ENCODE measurements at regions not wholly inside any gene's neighbourhood (a gene's known extent, or its start where the extent isn't known, plus 50 kb on each side); places are given as distances from the start of the nearest gene placed in this dataset.

DNA sequence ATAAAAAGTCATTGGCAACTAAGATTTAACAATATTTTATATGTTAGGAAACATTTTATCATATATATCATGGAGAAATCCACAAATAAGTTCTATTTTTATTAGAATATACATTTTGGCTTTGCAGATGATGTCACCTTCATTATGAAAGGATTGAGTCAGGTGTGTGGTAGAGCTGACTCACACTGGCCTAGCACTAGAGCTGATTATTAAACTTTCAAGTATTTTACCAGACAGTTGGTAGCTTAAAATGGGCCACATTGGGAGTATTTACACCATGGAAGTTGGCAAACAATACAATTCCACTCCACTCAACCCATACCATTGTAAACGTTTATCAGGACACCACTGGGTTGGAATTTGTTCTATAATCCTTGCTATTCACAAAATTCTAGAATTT lies 1036.6 kb downstream of the TRHDE start:
- no peaks in the 10 kb centered on the region for H3K27me3 ChIP-seq (ENCODE audit: control insufficient read depth in 1 of 2, insufficient read depth in 2 of 2, low read length in 2 of 2)
- TF ChIP-seq, protein P1, sequence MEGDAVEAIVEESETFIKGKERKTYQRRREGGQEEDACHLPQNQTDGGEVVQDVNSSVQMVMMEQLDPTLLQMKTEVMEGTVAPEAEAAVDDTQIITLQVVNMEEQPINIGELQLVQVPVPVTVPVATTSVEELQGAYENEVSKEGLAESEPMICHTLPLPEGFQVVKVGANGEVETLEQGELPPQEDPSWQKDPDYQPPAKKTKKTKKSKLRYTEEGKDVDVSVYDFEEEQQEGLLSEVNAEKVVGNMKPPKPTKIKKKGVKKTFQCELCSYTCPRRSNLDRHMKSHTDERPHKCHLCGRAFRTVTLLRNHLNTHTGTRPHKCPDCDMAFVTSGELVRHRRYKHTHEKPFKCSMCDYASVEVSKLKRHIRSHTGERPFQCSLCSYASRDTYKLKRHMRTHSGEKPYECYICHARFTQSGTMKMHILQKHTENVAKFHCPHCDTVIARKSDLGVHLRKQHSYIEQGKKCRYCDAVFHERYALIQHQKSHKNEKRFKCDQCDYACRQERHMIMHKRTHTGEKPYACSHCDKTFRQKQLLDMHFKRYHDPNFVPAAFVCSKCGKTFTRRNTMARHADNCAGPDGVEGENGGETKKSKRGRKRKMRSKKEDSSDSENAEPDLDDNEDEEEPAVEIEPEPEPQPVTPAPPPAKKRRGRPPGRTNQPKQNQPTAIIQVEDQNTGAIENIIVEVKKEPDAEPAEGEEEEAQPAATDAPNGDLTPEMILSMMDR (IDR thresholded peaks at IDR 0.05), result no peak
- Mint-ChIP-seq H3K36me3 (ENCODE audit: low read depth) (no peaks in the 10 kb centered on the region), H3K27me3 (no peaks in the 10 kb centered on the region), H3K27ac (no peak overlapping the region), H3K4me1 (ENCODE audit: low read depth) (no peaks in the 10 kb centered on the region), H3K9me3 (peaks cover 8% of the 10 kb centered on the region), H3K4me3 (no peak overlapping the region)
- DNase-seq (no peak), ATAC-seq (ENCODE audit: poor library complexity) (no peak)
- peaks cover 0 to 3% of the 10 kb centered on the region in 2 experiments for H3K9me3 ChIP-seq (ENCODE audit: control insufficient read depth in 1 of 2, insufficient read depth in 1 of 2, low read length in 2 of 2)
- ChIA-PET POLR2A (no interaction called here), CTCF (no interaction called here)
- H3K36me3 ChIP-seq (ENCODE audit: insufficient read depth, low read length), result no peaks in the 10 kb centered on the region
- intact Hi-C loops (cut with DNase I, micrococcal nuclease), result no loop called here
- H3K27ac ChIP-seq (ENCODE audit: low read depth in 1 of 2, low read length in 2 of 2), result no peak overlapping the region
- H3K4me1 ChIP-seq (ENCODE audit: insufficient read depth, low read length), result no peaks in the 10 kb centered on the region
- H3K4me3 ChIP-seq (ENCODE audit: low read length), result no peak overlapping the region

DNA sequence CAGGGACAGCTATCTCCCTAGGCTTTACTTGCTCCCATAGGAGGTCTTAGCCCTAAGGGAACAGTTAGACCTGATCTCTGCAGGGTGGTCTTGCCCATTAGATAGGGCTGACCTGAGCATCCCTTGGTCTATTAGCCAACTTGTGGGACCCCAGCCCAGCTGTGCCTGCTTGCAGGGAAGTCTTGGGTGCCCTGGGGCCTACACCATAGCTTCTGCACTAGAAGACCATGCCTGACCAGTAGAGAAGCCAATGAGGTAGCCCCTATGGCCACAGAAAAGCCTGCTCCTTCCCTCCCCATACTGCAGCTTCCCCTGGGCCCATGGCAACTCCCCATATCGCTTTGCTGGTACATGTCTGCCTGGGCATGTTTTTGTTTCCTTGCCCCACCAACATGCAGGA lies 1049.1 kb downstream of the TRHDE start:
- Mint-ChIP-seq H3K4me1 (ENCODE audit: low read depth) (no peaks in the 10 kb centered on the region), H3K4me3 (no peak overlapping the region), H3K27me3 (no peaks in the 10 kb centered on the region), H3K36me3 (ENCODE audit: low read depth) (no peaks in the 10 kb centered on the region), H3K27ac (no peak overlapping the region), H3K9me3 (peaks cover 19% of the 10 kb centered on the region)
- H3K4me1 ChIP-seq (ENCODE audit: insufficient read depth, low read length), result no peaks in the 10 kb centered on the region
- TF ChIP-seq, protein P1 (IDR thresholded peaks at IDR 0.05), result no peak
- DNase-seq (no peak), ATAC-seq (ENCODE audit: poor library complexity) (no peak)
- H3K36me3 ChIP-seq (ENCODE audit: insufficient read depth, low read length), result no peaks in the 10 kb centered on the region
- CTCF ChIA-PET, result no interaction called here
- H3K9me3 ChIP-seq (ENCODE audit: control insufficient read depth in 1 of 2, insufficient read depth in 1 of 2, low read length in 2 of 2), result peaks cover 10 to 12% of the 10 kb centered on the region in 2 experiments
- intact Hi-C loops (cut with DNase I, micrococcal nuclease), result no loop called here
- no peak overlapping the region for H3K27ac ChIP-seq (ENCODE audit: low read depth in 1 of 2, low read length in 2 of 2)
- H3K4me3 ChIP-seq (ENCODE audit: low read length), result no peak overlapping the region
- H3K27me3 ChIP-seq (ENCODE audit: control insufficient read depth in 1 of 2, insufficient read depth in 2 of 2, low read length in 2 of 2), result no peaks in the 10 kb centered on the region
- POLR2A ChIA-PET, result no interaction called here

DNA sequence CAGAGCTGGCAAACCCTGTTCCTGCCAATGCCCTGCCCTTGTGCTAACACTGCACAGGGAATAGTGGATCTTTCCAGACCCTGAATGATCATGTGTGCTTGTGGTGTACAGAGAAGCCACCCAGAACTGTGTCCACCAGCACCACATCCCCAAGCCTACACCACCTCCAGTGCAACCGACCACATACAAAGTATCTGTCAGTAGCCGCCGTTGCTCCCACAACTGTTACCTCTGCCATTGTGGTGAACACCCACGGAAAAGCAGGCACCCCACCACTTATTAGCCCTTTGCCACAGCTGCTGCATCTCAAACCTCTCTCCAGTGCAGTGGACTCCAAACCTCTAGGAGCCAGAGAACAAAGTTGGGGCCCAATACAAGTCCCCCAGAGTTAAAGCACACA lies 1049.6 kb downstream of the TRHDE start:
- TF ChIP-seq, protein P1 (IDR thresholded peaks at IDR 0.05), result no peak
- Histone ChIP-seq H3K4me3 (ENCODE audit: low read length) (no peak overlapping the region), H3K9me3 (ENCODE audit: control insufficient read depth in 1 of 2, insufficient read depth in 1 of 2, low read length in 2 of 2) (peaks cover 10 to 12% of the 10 kb centered on the region in 2 experiments), H3K36me3 (ENCODE audit: insufficient read depth, low read length) (no peaks in the 10 kb centered on the region), H3K27me3 (ENCODE audit: control insufficient read depth in 1 of 2, insufficient read depth in 2 of 2, low read length in 2 of 2) (no peaks in the 10 kb centered on the region), H3K4me1 (ENCODE audit: insufficient read depth, low read length) (no peaks in the 10 kb centered on the region), H3K27ac (ENCODE audit: low read depth in 1 of 2, low read length in 2 of 2) (no peak overlapping the region)
- Mint-ChIP-seq H3K9me3 (peaks cover 19% of the 10 kb centered on the region), H3K4me1 (ENCODE audit: low read depth) (no peaks in the 10 kb centered on the region), H3K4me3 (no peak overlapping the region), H3K27ac (no peak overlapping the region), H3K27me3 (no peaks in the 10 kb centered on the region), H3K36me3 (ENCODE audit: low read depth) (no peaks in the 10 kb centered on the region)
- CTCF ChIA-PET, result no interaction called here
- ATAC-seq (ENCODE audit: poor library complexity) (no peak), DNase-seq (no peak)
- POLR2A ChIA-PET, result no interaction called here
- intact Hi-C loops (cut with DNase I, micrococcal nuclease), result no loop called here
